Activated T-cell treated with anti-CD3 and anti-CD28 coated beads for 48 hours (primary cell): ENCODE measurements at regions not wholly inside any gene's neighbourhood (a gene's known extent, or its start where the extent isn't known, plus 50 kb on each side); places are given as distances from the start of the nearest gene placed in this dataset.
A peak's percentile ranks its signal among the peaks of the same experiment; 100 is the strongest.

Experiments
- DNase-seq: peaks from one replicate; pipeline ENCODE4 v3.0.0-alpha.2; 2020; ENCODE audit warnings: low read depth

DNA sequence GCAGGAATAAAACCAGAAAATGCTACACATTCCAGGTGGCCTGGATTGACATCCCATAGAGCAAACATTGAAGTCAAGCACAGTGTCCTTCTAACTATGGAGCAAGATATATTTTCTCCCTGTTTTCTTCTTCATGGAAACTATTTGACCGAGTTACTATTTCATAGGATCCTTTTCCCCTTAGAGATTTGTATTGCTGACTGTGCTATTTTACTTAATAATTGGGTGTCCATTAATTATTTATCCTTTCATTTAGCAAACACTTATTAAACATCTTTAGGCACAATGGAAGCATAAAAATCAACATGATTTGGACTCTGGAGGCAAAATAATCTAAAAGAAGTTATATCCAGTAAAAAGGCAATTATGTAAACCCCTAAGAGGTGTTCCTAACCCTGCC, 782.8 kb upstream of the ACVR2A start:
- no peak for DNase-seq

DNA sequence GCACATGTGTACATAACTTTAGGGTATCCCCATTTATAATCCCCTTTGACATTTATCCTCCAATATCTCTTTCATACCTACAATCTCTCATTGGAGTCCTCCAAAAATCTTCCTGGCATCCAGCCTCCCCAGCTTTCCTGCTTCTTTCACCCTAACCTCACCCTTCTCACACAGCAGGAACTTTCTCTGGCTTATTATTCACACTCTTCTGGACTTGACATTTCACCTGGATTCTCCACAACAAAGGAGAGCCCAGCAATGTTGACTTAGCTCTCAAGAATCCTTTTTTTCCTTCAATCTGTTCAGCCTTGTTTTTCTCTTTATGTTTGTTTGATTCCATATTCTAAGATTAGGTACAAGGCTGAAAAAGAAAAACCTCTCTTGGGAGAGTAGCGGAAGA, 783.6 kb upstream of the ACVR2A start:
- no peak for DNase-seq

DNA sequence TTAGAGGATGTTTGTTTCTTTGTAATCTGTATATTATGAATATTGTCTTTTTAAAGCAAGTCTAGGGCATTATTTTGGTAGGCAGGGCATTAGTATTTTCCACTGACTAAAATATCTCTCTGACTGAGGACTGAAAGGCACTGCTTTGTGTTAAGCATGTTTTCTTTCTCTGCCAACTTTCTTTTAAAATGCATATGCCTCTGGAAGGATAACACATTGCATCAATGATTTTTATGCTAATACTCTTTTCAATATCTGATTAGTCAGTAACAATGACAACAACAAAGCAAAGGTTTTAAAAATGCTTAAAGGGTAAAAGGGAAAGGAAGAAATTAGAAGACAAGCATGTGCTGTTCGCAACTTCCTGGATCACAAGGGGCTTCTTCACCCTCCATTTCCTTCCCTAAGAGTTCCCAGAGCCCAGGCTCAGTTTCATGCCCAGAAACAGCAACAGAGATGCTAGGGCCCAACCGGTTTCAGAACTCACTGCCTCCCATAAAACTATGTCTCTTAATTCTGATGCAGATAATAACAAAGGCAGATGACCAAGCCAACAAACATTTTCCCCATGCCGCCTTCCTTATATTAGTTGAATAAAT, 786.8 kb upstream of the ACVR2A start:
- DNase-seq, result no peak

DNA sequence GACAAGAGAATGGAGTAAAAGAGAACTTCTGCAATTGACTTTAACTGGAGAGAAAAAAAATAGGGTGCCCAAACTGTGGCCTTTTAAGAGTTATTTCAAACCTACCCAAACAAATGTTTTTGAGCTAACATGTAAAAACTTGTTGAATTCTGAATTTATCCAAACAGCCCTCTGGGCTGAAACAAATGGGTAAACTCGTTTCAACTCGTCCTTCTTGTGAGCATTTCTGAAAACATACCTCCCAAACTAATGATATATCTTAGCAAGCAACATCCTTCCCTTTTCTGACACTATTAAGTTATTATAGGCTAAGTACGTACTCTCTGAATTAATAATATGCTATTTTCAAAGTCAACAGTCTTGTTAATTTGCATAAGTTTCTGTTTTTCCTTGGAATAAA, 793.0 kb upstream of the ACVR2A start:
- DNase-seq, result no peak

DNA sequence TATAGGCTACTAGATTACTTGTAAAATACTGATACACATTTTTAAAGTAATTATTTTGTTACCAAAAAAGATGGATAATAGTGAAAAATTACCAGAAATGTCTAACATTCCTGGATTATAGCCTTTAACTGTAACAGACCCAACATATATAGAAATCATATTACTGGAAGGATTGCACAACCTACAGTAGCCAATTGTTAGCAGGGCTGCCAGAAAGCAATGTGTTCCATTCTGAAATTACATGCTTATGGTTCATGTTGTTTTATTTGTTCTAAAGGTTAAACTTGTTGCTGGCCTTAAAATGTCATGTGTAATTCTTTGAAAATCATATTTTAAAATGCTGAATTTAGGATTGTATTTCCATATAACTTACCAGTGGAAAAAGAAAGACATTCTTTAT, 793.6 kb upstream of the ACVR2A start:
- no peak for DNase-seq

DNA sequence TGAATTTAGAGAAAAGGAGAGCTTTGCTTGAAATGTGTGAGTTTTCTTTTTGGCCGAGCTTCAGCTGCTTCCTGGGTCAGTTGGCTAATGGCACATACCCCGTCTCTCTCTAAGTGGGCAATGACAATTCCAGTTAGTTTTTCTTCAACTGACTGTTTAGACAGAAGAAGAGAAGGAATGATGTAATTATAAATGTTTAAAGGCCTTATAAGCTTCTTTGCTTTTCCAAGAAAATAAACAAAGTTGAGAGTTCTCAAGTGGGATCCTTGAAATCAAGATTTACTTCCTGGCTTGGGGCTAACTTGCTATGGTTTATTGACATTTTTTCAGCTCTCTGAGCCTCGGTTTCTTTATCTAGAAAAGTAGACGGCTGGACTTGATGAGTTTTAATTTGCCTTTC, 794.9 kb upstream of the ACVR2A start:
- DNase-seq, result no peak

DNA sequence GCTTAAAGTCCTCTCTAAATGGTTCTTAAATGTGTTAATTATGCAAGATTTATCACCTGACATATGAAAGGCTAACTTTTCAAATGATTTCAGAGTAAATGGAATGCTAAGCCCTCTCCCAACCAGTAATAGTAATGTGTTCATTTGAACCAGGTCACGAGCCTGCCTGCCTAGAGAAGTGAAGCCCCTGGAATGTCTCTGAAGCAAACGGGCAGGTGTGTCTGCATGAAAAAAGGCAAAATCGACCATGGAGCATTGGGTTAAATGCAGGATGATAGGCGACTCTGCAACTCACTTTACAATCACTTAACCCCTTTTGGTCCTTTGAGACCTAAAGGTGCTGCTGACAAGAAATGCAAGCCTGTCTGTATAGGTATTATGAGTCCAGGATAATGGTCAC, 798.4 kb upstream of the ACVR2A start:
- DNase-seq, result no peak

DNA sequence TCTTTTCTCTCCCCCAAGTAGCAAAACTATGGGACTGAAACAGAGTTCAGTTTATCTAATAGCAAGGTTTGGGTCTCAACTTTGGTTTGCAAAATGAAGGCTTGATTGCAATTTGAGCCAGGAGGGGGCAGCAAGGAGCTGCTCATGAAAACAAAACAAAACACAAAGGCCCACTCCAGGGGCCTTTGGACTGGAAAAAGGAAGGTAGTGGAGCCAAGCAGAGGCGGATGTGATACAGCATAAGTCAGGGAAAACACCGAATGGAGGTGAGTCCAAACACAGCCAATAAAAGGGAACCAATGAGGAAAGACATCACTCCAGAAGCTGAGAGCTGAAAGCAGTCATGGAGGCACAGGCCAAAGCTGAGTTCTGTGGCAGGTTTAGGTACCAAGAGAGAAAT, 799.7 kb upstream of the ACVR2A start:
- peak; percentile 23 for DNase-seq

DNA sequence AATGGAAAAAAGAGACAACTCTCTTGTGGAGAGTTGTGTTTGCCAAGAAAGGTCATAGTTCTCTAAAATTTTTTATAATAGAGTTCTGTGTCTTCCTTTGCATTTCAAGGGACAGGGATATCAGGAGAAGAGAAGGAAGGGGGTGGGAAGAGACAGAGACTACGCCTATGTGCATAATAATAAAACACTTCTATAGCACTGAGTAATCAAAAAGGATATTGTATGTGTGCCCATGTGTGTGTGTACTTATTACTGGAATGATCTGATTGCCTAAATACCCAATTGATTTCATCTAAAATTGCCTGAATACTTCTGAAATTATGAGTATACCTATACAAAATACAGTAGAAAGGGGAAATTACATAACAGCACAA, 803.7 kb upstream of the ACVR2A start:
- no peak for DNase-seq

DNA sequence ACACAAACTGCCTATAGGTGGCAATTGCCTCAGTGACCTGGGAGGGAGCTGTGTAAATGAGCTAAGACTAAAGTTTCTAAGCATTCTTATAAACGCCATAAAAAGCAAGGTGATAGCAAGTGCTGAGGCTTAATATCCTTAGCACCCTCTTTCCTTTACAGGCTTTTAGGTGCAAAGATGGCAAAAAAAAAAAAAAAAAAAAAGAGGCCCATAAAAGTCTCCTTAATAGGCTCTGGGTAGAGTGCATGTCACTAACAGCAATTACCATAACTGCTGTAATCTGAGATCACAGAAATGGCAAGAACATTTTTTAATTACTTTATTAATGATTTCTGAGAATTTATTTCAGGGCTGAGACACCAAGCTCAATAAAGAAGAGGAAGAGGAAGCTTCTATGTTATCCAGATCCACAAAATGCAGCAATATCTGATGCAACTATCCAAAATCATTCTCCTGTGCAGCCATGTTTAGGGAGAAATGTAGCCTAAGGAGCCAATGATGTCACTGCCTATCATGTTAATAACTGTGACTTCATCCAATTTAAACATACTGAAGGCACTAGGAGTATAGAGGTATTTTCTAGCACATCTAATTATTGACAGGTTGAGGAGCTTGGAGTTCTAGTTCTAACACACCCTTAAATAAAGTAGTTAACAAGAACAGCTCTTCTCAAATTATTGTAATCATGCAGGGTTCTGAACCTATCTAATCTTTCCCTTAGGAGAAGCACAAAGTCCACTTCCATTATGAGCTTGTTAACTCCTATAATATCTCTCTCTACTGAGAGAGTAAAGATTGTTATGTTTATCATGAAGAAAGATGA, 804.3 kb upstream of the ACVR2A start:
- no peak for DNase-seq

DNA sequence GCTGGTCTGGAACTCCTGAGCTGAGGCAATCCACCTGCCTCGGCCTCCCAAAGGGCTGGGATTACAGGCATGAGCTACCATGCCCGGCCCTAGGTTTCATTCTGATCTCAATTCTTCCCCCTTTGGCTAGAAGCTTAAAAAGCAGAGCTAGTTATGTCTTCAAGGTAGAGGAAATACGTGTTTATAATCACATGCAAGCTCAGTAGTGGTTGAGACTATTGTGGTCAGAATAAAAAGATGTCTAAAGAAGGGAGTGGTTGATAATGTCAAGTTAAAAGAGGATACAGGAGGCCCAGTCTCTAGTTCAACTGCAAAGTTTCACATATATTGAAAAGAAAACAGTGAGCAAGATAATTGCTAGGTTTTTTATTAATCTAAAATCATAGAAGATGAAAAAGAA, 807.8 kb upstream of the ACVR2A start:
- no peak for DNase-seq

DNA sequence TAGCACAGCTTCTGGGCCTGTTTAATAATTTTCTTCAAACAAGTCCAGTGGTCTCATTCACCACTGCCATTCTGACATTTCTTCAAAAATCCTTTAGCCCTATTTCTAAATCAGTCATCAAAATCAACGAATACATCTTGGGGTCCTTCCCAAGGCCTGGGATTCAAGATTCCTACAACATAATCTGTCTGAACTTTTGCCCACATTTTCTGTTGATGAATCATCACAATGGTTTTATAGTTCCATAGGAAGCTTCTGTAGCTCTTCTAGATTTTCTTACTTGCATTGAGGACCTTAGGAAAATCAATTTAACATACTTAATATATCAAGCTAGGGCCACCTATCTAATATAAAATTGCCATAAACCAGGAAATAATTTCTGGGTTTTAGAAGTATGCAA, 811.8 kb upstream of the ACVR2A start:
- DNase-seq, result no peak

DNA sequence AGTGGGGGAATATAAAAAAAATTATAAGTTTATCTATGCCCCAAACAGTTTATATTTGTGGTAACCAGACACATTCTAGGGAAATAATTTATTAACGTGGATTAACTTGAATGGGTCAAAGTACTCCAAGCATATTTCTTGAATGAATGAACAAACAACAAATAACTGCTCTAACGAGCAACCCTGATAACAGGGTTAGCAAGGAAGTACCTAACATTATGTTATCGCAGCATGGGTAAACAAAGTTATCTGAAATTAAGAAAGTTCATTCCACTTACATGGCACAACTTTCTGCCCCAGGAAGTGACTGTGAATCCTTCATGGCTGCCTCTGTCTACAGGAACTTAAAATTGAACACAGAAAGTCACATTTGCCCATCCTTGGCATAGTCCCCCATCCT, 812.9 kb upstream of the ACVR2A start:
- no peak for DNase-seq

DNA sequence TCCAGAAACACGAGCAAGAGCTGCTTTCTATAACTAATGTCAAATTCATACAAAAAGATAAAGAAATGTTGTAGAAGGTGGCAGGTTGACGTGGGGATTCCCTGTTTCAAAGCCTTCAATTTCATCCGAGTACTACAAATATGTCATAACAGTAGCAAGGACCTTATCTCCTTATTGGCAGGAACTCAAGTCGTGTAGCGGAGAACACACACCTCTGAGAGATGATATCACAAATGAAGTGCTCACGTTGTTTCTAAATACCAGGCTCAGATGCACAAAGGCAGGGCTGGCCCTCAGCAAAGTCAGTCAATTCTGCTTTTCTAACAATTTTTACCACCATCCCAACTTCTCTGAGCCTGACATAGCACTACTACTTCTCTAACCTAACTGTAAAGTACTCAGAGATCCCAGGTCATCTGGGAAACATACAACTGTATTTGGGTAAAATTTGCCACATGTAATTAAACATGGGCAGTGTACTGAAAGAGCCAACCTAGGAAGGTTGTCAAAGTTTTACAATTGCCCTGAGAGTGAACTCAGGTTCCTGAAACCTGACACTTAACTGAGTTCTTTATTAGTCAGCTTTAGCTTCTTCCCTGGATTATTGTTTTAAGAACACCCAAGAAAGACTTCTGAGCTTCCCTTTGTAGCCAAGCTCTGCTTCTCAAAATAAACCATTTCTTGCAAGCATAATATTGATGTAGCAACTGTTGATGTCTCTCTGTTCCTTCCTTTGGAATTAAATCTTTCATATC, 813.7 kb upstream of the ACVR2A start:
- no peak for DNase-seq

DNA sequence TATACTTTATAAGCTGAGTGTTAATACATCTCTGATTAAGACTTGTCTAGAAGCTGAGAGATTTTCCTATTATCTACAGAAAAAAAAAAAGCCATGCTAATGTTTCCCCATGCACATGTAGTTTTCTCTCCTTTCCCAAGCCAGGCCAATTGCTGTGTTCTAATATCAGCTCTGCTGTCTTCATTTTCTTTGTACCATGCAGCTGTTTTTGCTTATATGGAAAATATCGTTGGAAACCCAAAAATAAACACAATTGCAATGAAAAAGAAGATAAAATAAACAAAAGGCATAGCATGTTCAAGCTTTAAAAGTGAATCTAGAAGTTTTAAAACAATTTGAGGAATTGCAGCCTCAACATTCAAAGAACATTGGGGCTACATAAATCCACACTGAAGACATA, 817.4 kb upstream of the ACVR2A start:
- DNase-seq, result no peak

DNA sequence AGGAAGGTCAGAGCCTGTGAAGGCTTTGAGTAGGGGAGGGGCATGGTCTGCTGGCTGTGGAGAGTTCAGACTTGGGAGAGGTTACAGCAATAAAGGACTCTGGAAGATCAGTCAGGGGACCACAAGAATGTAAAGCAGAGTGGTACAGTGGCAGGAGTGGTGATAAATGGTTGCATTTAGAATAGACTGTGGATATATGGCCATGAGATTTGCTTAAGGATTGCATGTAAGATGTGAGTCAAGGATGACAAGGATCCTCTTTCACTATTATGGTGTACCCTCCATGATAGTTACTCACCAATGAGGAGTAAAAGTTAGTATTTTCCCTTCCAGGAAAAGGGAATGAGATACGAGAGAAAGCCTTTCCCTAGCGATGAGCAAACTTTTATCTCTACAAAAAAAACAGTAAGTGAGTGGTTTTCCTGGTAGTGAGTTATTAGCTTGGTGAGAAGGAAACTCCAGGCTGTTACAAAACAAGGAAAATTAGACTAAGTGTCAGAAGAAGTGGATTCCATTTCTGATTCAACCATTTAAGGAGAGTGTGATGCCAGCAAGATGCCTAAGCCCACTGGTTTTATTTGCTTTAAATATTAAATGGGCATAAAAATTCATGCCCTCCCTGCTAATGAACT, 818.0 kb upstream of the ACVR2A start:
- no peak for DNase-seq

DNA sequence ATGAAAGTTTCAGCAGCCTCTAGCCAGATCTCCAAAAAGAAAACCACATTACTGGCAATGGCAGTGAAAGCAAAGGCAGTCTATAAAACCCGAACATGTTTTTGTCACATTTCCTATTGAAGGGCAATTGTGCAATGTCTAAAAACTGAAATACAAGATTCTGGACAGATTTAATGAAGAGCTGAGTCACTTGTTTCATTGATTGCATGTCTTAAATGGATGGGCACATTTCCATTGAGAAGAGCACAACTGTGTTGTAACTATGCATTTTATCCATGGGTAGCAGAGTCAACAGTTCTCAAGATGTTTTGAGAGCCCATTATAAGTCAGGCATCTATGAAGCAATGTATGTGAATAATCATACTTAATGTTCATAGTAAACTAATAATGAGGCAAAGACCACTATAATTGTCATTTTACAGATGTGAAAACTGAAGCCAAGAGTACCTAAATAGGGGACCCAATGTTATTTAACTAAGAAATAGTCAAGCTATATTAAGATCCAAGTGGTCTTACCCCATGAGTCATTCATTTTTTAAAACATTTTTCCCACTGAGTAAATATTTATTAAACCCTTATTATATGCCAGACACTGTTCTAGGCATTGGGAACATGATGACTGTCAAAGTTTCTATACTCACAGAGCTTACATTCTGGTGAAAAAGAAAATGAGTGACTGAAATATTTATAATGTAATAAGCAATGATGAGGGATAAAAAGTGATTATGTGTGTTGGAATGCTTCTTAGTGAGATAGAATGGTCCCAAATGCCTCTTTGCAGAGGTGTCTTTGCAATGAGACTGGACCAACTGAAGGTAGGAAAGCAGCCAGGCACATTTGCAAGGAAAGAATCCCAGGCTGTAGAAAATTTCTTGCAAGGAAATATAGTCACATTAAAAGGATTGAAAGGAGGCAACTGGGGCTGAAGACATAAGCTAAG, 818.9 kb upstream of the ACVR2A start:
- no peak for DNase-seq

DNA sequence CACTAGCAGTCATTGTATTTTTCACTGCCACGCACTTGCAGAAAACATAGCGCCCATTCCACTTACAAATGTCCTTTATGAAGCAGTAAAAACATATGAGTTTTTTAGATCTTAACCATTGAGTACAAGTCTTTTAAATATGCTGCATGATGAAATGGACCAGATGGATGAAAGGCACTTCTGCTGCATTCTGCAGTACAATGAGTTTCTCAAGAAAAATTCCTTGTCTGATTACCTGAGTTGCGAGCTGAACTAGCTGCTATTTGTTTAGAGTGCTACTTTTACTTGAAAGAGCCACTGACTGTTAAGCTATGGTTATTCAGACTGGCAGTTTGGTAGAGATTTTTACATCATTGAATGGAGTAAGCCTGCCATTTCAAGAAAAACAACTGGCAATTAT, 825.5 kb upstream of the ACVR2A start:
- no peak for DNase-seq

DNA sequence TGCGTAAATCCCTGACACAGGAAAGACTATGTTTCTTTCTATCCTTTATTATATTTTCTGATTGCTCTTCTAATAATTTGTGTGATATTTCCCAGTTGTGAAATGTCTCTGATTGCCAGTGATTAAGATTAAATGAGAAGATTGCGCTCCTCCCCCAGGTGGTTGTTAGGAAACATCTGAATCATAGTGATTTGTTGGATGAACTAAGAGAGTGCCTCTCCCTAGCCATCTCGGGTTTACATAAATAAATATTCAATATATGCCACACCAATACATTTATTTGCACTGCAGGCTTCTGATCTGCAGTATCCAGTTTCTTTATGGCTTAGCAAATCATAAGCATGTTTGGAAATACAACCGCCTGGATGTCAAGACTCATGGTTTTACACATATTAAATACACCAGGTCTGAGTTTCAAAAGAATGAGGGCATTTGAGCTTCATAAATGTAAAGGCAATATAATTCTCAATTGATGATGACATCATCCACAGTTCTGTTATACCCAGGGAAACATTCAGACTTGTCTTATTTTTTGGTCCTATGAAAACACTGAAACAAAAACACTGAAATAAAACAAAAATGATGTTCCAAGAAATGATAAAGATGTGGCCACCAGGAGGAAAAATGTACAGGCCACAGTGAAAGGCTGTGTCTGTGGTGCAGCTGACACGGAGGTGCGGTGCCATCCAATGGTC, 826.7 kb upstream of the ACVR2A start:
- DNase-seq, result no peak

DNA sequence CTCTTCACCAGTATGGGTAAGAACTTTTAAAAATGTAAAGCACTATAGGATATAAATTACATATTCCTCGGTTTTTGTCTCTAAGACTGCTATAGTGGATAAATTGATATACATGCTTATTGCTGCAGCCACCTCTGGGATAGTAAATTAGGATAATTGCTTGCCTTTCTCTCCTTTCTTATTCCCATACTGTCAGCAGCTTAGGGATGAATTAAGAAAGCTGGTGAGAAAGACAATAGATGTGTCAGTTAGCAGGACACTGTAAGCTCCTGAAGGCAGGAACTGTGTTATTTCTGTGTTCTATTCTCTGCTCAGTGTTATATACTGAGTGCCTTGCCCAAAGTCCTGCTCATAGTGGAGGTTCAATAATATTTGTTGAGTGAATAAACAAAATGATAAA, 828.6 kb upstream of the ACVR2A start:
- no peak for DNase-seq

DNA sequence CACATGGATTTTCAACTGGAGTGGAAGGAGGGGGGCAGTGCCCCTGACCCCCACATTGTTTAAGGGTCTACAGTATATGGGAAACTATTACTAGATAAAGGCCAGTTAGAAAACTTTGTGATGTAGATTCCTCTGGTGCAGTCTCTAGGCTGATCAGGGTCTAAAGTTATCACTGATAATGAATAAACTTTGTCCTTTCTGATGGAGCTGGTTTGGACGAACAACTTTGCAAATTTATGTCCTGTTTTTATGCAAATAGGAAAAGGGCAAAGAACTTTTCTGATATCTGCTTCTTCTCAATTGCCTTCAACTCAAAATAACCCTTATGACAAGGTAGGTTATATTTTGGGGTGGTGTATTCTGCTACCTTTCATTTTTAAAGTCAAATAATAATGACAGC, 829.2 kb upstream of the ACVR2A start:
- DNase-seq, result no peak
